ENCODE measurements at regions not wholly inside any gene's neighbourhood (a gene's known extent, or its start where the extent isn't known, plus 50 kb on each side); places are given as distances from the start of the nearest gene placed in this dataset.
A peak's percentile ranks its signal among the peaks of the same experiment; 100 is the strongest.
"Not testable (repeated sequence)": the region's sequence is repeated elsewhere in the genome, so short reads cannot be mapped to it uniquely, and the experiment has no call there.

DNA sequence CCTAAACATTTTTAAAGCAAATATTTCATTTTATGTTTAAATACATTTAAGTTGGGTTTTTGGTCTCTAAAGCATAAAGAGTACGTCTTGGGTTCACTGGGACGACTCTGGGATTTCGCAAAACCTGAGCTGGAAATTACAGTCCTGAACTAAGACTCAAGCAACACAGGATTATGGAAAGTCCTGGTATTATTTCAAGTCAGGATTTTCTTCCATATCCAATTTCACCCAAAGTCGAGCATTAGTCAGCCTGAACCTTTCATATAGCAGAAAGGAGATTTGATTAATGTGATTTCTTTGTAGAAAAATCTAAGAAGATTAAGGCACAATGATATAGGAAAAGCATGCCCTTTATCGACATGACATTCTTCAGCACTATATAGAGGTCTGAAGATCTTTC is 100.0 kb downstream of the MTERF1 start:
- POLR2A ChIA-PET, result no interaction called here
- TF ChIP-seq, protein P1, sequence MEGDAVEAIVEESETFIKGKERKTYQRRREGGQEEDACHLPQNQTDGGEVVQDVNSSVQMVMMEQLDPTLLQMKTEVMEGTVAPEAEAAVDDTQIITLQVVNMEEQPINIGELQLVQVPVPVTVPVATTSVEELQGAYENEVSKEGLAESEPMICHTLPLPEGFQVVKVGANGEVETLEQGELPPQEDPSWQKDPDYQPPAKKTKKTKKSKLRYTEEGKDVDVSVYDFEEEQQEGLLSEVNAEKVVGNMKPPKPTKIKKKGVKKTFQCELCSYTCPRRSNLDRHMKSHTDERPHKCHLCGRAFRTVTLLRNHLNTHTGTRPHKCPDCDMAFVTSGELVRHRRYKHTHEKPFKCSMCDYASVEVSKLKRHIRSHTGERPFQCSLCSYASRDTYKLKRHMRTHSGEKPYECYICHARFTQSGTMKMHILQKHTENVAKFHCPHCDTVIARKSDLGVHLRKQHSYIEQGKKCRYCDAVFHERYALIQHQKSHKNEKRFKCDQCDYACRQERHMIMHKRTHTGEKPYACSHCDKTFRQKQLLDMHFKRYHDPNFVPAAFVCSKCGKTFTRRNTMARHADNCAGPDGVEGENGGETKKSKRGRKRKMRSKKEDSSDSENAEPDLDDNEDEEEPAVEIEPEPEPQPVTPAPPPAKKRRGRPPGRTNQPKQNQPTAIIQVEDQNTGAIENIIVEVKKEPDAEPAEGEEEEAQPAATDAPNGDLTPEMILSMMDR (IDR thresholded peaks at IDR 0.05; ENCODE audit: insufficient read depth, low read length, missing control alignments), result no peak
- H3K4me3 ChIP-seq (ENCODE audit: low read depth, low read length), result no peak overlapping the region
- no peak for DNase-seq (ENCODE audit: low read depth, low spot score)
- CTCF ChIA-PET, result no interaction called here

DNA sequence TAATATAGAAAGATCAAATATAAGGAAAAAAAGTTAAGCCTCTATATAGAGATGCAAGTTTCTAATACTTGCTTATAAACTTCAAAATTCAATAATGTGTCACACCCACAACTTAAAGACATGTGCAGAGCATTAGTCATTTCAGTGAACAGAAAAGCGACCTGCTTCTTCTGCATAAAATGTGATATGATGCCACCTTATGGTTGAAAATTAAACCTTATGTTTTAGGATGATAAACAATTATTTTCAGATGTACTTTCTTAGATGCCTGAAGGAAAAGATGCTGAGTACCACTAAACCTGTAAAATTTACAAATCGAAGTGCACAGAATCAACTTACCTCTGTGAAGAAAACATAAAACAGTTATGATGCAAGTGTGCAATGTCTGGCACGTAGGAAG is 96.0 kb downstream of the MTERF1 start:
- TF ChIP-seq, protein P1 (IDR thresholded peaks at IDR 0.05; ENCODE audit: insufficient read depth, low read length, missing control alignments), result peak; percentile 5
- DNase-seq (ENCODE audit: low read depth, low spot score), result peak; percentile 7
- no peak overlapping the region for H3K4me3 ChIP-seq (ENCODE audit: low read depth, low read length)
- ChIA-PET POLR2A (no interaction called here), CTCF (interaction anchor here (0.7 to 2.1 kb wide), 19 partner anchors 9 to 1329 kb away, joined by 3 to 13 read pairs (median 4); no protein-coding TSS in a partner anchor)

DNA sequence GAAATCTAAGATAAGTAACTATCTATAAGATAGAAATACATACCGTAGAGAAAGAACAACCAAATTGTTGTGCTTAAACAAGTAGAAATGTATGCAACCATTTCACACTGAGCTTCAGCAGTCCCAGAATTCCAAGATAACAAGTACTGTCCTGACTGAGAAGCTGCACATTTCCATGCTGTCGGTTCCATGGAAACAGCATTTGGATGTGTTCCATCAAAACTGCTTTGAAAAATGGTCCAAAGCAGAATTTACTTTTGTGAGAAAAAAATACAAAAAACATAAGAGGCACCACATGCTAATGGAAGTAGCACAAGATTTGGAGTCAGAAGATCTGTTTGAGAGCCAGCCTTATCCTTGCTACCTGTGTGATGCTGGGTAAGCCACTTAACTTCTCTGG is 92.6 kb downstream of the MTERF1 start:
- no peak for DNase-seq (ENCODE audit: low read depth, low spot score)
- ChIA-PET POLR2A (no interaction called here), CTCF (no interaction called here)
- TF ChIP-seq, protein P1 (IDR thresholded peaks at IDR 0.05; ENCODE audit: insufficient read depth, low read length, missing control alignments), result no peak
- no peak overlapping the region for H3K4me3 ChIP-seq (ENCODE audit: low read depth, low read length)

DNA sequence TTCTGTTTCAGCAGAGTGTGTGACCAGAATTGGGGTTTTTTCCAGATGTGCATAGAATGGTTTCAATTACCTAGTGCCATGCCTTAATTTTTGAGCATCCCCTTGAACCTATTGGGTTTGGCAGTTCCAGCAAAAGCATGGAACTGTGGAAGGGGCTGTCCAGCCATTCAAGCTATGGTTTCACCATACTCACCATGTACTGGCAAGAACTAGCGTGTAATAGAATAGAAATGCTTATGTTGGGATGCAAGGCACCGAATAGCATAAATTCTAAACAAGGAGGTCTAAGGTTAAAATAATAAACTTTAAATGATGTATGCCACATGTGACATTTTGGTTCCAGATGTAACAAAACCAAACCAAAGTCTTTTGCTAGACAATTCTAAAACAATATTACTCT is 91.4 kb downstream of the MTERF1 start:
- TF ChIP-seq, protein P1 (IDR thresholded peaks at IDR 0.05; ENCODE audit: insufficient read depth, low read length, missing control alignments), result no peak
- H3K4me3 ChIP-seq (ENCODE audit: low read depth, low read length), result no peak overlapping the region
- POLR2A ChIA-PET, result interaction anchor here (0.6 kb wide), 1 partner anchor 170 kb away, joined by 3 read pairs; no protein-coding TSS in a partner anchor
- CTCF ChIA-PET, result no interaction called here
- DNase-seq (ENCODE audit: low read depth, low spot score), result no peak

DNA sequence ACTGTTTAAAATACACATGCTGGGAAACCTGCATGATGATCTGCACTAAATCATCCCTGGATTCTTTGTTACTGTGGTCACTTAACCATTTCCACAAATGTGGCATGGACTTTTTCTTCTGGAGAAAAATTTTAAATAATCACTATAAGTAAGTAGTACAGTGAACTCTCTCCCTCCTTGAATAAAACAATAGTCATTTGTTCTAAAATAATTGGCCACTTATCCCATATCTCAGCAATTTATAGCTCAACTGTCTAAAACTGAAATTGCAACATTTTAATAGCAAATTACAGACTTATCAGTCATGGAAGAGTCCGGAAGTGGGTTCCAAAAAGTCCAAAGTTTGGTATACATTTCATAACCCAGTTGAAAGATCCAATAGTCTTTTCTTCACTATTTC is 90.9 kb downstream of the MTERF1 start:
- no peak for DNase-seq (ENCODE audit: low read depth, low spot score)
- TF ChIP-seq, protein P1 (IDR thresholded peaks at IDR 0.05; ENCODE audit: insufficient read depth, low read length, missing control alignments), result no peak
- no peak overlapping the region for H3K4me3 ChIP-seq (ENCODE audit: low read depth, low read length)
- CTCF ChIA-PET, result no interaction called here
- POLR2A ChIA-PET, result no interaction called here

DNA sequence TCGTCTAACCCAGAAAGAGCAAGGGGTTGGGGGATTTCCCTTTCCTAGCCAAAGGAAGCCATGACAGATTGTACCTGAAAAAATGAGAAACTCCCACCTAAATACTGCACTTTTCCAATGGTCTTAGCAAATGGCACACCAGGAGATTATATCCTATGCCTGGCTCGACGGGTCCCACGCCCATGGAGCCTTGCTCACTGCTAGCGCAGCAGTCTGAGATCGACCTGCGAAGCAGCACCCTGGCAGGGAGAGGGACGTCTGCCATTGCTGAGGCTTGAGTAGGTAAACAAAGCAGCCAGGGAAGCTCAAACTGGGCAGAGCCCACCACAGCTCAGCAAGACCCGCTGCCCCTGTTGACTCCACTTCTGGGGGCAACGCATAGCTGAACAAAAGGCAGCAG is 89.9 kb downstream of the MTERF1 start:
- DNase-seq (ENCODE audit: low read depth, low spot score); CTCF ChIA-PET; H3K4me3 ChIP-seq (ENCODE audit: low read depth, low read length); POLR2A ChIA-PET: not testable (repeated sequence)

DNA sequence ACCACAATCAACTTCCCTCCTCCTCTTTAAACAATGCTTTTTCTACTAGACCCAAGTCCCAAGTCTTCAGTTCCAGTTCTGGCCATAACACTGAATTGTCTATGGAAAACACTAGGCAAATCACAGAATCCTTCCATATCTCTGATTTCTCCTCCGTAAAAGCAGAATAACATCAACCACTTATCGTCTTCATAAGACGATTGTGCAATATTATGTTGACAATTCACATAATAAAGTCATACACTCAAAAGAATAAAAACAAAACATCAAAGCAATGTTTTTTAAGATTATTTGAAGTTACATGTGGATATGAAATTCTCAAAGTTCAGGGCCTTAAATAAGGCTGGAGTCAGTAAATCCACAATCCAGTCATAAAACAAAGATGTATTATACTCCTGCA is 84.4 kb downstream of the MTERF1 start:
- no peak for DNase-seq (ENCODE audit: low read depth, low spot score)
- CTCF ChIA-PET, result no interaction called here
- TF ChIP-seq, protein P1 (IDR thresholded peaks at IDR 0.05; ENCODE audit: insufficient read depth, low read length, missing control alignments), result no peak
- POLR2A ChIA-PET, result no interaction called here
- no peak overlapping the region for H3K4me3 ChIP-seq (ENCODE audit: low read depth, low read length)

All from AG04449 (cell line).